ENCODE measurements at regions not wholly inside any gene's neighbourhood (a gene's known extent, or its start where the extent isn't known, plus 50 kb on each side); places are given as distances from the start of the nearest gene placed in this dataset.

DNA sequence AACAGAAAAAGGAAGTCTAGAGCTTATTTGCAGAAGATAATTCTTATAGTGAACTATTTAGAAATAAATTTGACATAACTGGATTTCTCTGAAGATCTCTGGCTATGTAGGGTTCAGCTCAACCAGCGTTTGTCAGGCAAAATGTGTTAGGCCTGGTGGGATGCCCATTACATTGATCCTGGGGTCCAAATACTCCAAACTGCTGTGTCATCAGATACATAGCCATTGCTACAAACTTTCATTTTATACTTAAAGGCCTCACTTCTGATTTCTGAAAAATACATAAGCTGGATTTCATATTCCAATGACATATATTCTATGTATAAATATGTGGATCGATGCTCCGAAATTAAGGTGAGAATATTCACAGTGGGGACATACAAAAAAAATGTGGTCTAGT, 1958.9 kb upstream of the TENM3 start:
- ChIA-PET POLR2A (ENCODE audit: unreplicated experiment) (interaction anchor here (0.6 kb wide), 1 partner anchor 31 kb away, joined by 5 read pairs; no protein-coding TSS in a partner anchor), CTCF (interaction anchor here (0.7 kb wide), 1 partner anchor 13 kb away, joined by 4 read pairs; no protein-coding TSS in a partner anchor)
- H3K18ac ChIP-seq (ENCODE audit: low read depth, low read length): no peak overlapping the region
- H2BK5ac ChIP-seq (ENCODE audit: low read depth, low read length, poor library complexity, severe bottlenecking): no peak overlapping the region
- no peaks in the 10 kb centered on the region for H3K36me3 ChIP-seq (ENCODE audit: control insufficient read depth, insufficient read depth, low read length)
- intact Hi-C loops (cut with micrococcal nuclease) (no loop called here), in situ Hi-C loops (cut with MboI; ENCODE audit: low sequenced_read_pairs) (no loop called here), dilution Hi-C loops (cut with HindIII; ENCODE audit: low sequenced_read_pairs, unreplicated experiment) (no loop called here)
- peak; percentile 72 for TF ChIP-seq MAFK (IDR thresholded peaks at IDR 0.05; ENCODE audit: low read depth, low read length)
- TF ChIP-seq CHD1 (IDR thresholded peaks at IDR 0.05; ENCODE audit: low read depth, low read length): no peak
- H3K56ac ChIP-seq (ENCODE audit: extremely low read depth, insufficient read depth, low read length): no peak overlapping the region
- H3K9me3 ChIP-seq (ENCODE audit: control insufficient read depth, insufficient read depth, low read length): no peaks in the 10 kb centered on the region
- no peak overlapping the region for H3K23ac ChIP-seq (ENCODE audit: low read depth, low read length)
- H3K4me2 ChIP-seq (ENCODE audit: low read depth, low read length): no peak overlapping the region
- no peak overlapping the region for H4K8ac ChIP-seq (ENCODE audit: low read depth in 2 of 2, low read length in 2 of 2)
- no peak overlapping the region for H3K14ac ChIP-seq (replicated peaks; ENCODE audit: low read depth, low read length)
- no peak overlapping the region for H3K9ac ChIP-seq (ENCODE audit: low read depth, low read length)
- H2BK120ac ChIP-seq (ENCODE audit: low read depth, low read length): no peak overlapping the region
- DNase-seq: no peak
- no peak overlapping the region for H2BK20ac ChIP-seq (ENCODE audit: low read depth, low read length)
- no peak overlapping the region for H2AK9ac ChIP-seq (replicated peaks; ENCODE audit: low read depth, low read length, poor library complexity)
- H3K27me3 ChIP-seq (ENCODE audit: control insufficient read depth, insufficient read depth, low read length): no peaks in the 10 kb centered on the region
- H4K5ac ChIP-seq (ENCODE audit: low read depth, low read length): no peak overlapping the region
- no peak overlapping the region for H2BK15ac ChIP-seq (ENCODE audit: low read depth, low read length)
- no CpG with 5 or more reads among the region's 3 CpGs for WGBS, 2 experiments (ENCODE audit: extremely low coverage in 2 of 2, insufficient read length in 1 of 2)
- no peak overlapping the region for H3K27ac ChIP-seq (ENCODE audit: insufficient read depth, low read length)
- BruUV-seq (replicated peaks): no TSS peak
- no peak overlapping the region for H3K4ac ChIP-seq (ENCODE audit: low read depth, low read length)
- no peaks in the 10 kb centered on the region for H4K20me1 ChIP-seq (ENCODE audit: insufficient read depth, low read length)
- no peak overlapping the region for H2AFZ ChIP-seq (replicated peaks; ENCODE audit: low read length, poor library complexity)
- H3K79me1 ChIP-seq (ENCODE audit: low read depth in 1 of 2, low read length in 2 of 2): no peaks in the 10 kb centered on the region
- no peak overlapping the region for H4K91ac ChIP-seq (ENCODE audit: insufficient read depth, low read depth, low read length)
- H3K4me1 ChIP-seq (ENCODE audit: control insufficient read depth, insufficient read depth, low read length): no peaks in the 10 kb centered on the region
- ATAC-seq (ENCODE audit: low read depth): no peak
- no peak overlapping the region for H2AK5ac ChIP-seq (ENCODE audit: low read depth, low read length)
- no peaks in the 10 kb centered on the region for H3K9me1 ChIP-seq (ENCODE audit: insufficient read depth, low read length)
- no peak overlapping the region for H3K4me3 ChIP-seq (ENCODE audit: insufficient read depth, low read depth, low read length)

Measured in IMR-90 (cell line).